GM12878 (cell line): ENCODE measurements at regions not wholly inside any gene's neighbourhood (a gene's known extent, or its start where the extent isn't known, plus 50 kb on each side); places are given as distances from the start of the nearest gene placed in this dataset.

Source experiments
- ATAC-seq: fragments of 200-7000 bp; cut with Tn5 transposase; 3 replicates; pipeline ENCODE4 v1.9.1; 2020; ENCODE audit warnings: mild to moderate bottlenecking, moderate library complexity
- BruUV-seq: library from RNA; stranded (reverse); fragments of 400-500 nt; replicated peaks from 2 replicates; lab custom pipeline; 2021; lab: Mats Ljungman, UMichigan
- CTCF ChIA-PET: fragments of 300-600 bp; sonication (Branson Sonifier 250); formaldehyde crosslinking; extraction: SDS; loops from one replicate; lab custom pipeline; 2021; ENCODE audit warnings: inconsistent platforms; lab: Yijun Ruan, JAX
- POLR2A ChIA-PET: fragments of 350-600 bp; formaldehyde crosslinking; extraction: SDS; loops from one replicate; lab custom pipeline; 2021; ENCODE audit warnings: inconsistent platforms; lab: Charles Lee
- RAD21 ChIA-PET: fragments of 300-600 bp; sonication (Branson Sonifier 250); formaldehyde crosslinking; loops from one replicate; lab custom pipeline; 2023; ENCODE audit warnings: antibody characterized with exemption; ENCODE audit not compliant: unreplicated experiment; lab: Charles Lee
- SMC1A ChIA-PET: fragments of 300-600 bp; sonication (Branson Sonifier 250); formaldehyde crosslinking; loops from one replicate; lab custom pipeline; 2023; ENCODE audit not compliant: unreplicated experiment, uncharacterized antibody; lab: Charles Lee
- DNase-seq: peaks from one replicate; pipeline ENCODE4 v3.0.0-alpha.2; 2011; ENCODE audit warnings: low read depth, low spot score
- FAIRE-seq: peaks from 3 replicates; lab custom pipeline; 2011; peaks lifted over from hg19 to GRCh38; lab: Jason Lieb, UNC
- H2AFZ ChIP-seq: 2 replicates; pipeline ENCODE4 v1.6.0; 2011; ENCODE audit warnings: low read depth, low read length, control low read depth; ENCODE audit not compliant: control insufficient read depth
- H3K27ac ChIP-seq: 2 replicates; pipeline ENCODE4 v1.5.1; 2011; ENCODE audit warnings: control low read depth; ENCODE audit not compliant: control insufficient read depth, insufficient read depth
- H3K27me3 ChIP-seq, 2 experiments: replicated peaks in 1 of 2; 2 replicates each; pipeline versions ENCODE4 v1.6.0 to v1.6.1; 2011; ENCODE audit warnings: low read length in 1 of 2; ENCODE audit not compliant: control insufficient read depth in 2 of 2, insufficient read depth in 2 of 2
- H3K36me3 ChIP-seq, 2 experiments: 2 replicates each; pipeline ENCODE4 v1.5.1; 2011; ENCODE audit warnings: low read length in 1 of 2; ENCODE audit not compliant: control insufficient read depth in 2 of 2, insufficient read depth in 2 of 2
- H3K4me1 ChIP-seq: 2 replicates; pipeline ENCODE4 v1.6.1; 2011; ENCODE audit warnings: mild to moderate bottlenecking, low read length, moderate library complexity, mixed read lengths; ENCODE audit not compliant: control insufficient read depth, insufficient read depth
- H3K4me2 ChIP-seq: 2 replicates; pipeline ENCODE4 v1.6.0; 2011; ENCODE audit warnings: control low read depth; ENCODE audit not compliant: control insufficient read depth, insufficient read depth
- H3K4me3 ChIP-seq: fragments of 200-600 bp; sonication (generic); 2 replicates; pipeline ENCODE4 v1.5.1; 2016
- H3K79me2 ChIP-seq: 2 replicates; pipeline ENCODE4 v1.6.0; 2011; ENCODE audit warnings: low read length; ENCODE audit not compliant: control insufficient read depth, insufficient read depth
- H3K9ac ChIP-seq: 2 replicates; pipeline ENCODE4 v1.8.0; 2011; ENCODE audit warnings: low read length, control low read depth, mixed read lengths; ENCODE audit not compliant: control insufficient read depth, insufficient read depth
- H3K9me3 ChIP-seq: replicated peaks from 3 replicates; pipeline ENCODE4 v1.5.1; 2011; ENCODE audit warnings: mild to moderate bottlenecking, low read length; ENCODE audit not compliant: control insufficient read depth, insufficient read depth
- H4K20me1 ChIP-seq: 2 replicates; pipeline ENCODE4 v1.6.0; 2011; ENCODE audit not compliant: control insufficient read depth, insufficient read depth
- BACH1 ChIP-seq: fragments of 450-650 bp; IDR thresholded peaks from 2 replicates; pipeline ENCODE4 v1.6.1; 2017; ENCODE audit warnings: mild to moderate bottlenecking, borderline replicate concordance
- CEBPZ ChIP-seq: fragments of 150-350 bp; IDR thresholded peaks from 2 replicates; pipeline ENCODE4 v1.6.1; 2016; ENCODE audit warnings: low read depth, low read length
- CHD1 ChIP-seq: IDR thresholded peaks from 2 replicates; pipeline ENCODE4 v1.6.1; 2012; ENCODE audit warnings: low read depth, low read length, improper control_type of control experiment
- EED ChIP-seq: sonication (generic); IDR thresholded peaks from 2 replicates; pipeline ENCODE4 v1.6.1; 2016; ENCODE audit warnings: antibody characterized with exemption, low read depth
- EP300 ChIP-seq, 2 experiments: fragments of 150-350 bp in 1 of 2; IDR thresholded peaks; 2 replicates each; pipeline ENCODE4 v1.6.1; 2011 to 2012; ENCODE audit warnings: low read depth in 2 of 2, low read length in 2 of 2, borderline replicate concordance in 1 of 2, improper control_type of control experiment in 1 of 2, inconsistent platforms in 1 of 2; ENCODE audit not compliant: control insufficient read depth in 1 of 2
- ETV6 ChIP-seq, 2 experiments: fragments of 450-650 bp in 1 of 2; IDR thresholded peaks in 1 of 2; conservative IDR thresholded peaks in 1 of 2; 2 replicates each; pipeline ENCODE4 v1.6.1; 2014; ENCODE audit warnings: antibody characterized with exemption in 1 of 2, borderline replicate concordance in 1 of 2, low read depth in 1 of 2, mild to moderate bottlenecking in 1 of 2, moderate library complexity in 1 of 2
- HDAC2 ChIP-seq: fragments of 200-600 bp; sonication (generic); IDR thresholded peaks from 2 replicates; pipeline ENCODE4 v1.6.1; 2017
- JUNB ChIP-seq: IDR thresholded peaks from 2 replicates; pipeline ENCODE4 v1.6.1; 2016; ENCODE audit warnings: antibody characterized with exemption, mild to moderate bottlenecking
- MXI1 ChIP-seq: fragments of 150-350 bp; IDR thresholded peaks from 2 replicates; pipeline ENCODE4 v1.6.1; 2011; ENCODE audit warnings: low read depth, mild to moderate bottlenecking, inconsistent platforms, low read length, improper control_type of control experiment
- MYC ChIP-seq: IDR thresholded peaks from 2 replicates; pipeline ENCODE4 v1.6.1; 2011; ENCODE audit warnings: mild to moderate bottlenecking, low read length, moderate library complexity, inconsistent platforms; ENCODE audit not compliant: insufficient read depth, insufficient replicate concordance, insufficient read length, severe bottlenecking
- NR2C1 ChIP-seq: fragments of 450-650 bp; IDR thresholded peaks from 2 replicates; pipeline ENCODE4 v1.6.1; 2017; ENCODE audit warnings: antibody characterized with exemption, mild to moderate bottlenecking, moderate library complexity
- TARDBP ChIP-seq: IDR thresholded peaks from 2 replicates; pipeline ENCODE4 v1.6.1; 2016; ENCODE audit warnings: borderline replicate concordance
- ZNF207 ChIP-seq: fragments of 450-650 bp; IDR thresholded peaks from 2 replicates; pipeline ENCODE4 v1.6.1; 2014; ENCODE audit warnings: antibody characterized with exemption, mild to moderate bottlenecking, borderline replicate concordance
- ZNF622 ChIP-seq: fragments of 450-650 bp; IDR thresholded peaks from 2 replicates; pipeline ENCODE4 v1.6.1; 2017; ENCODE audit warnings: mild to moderate bottlenecking, inconsistent platforms
- ZSCAN29 ChIP-seq: fragments of 450-650 bp; IDR thresholded peaks from 2 replicates; pipeline ENCODE4 v1.6.1; 2017; ENCODE audit warnings: mild to moderate bottlenecking, moderate library complexity
- WGBS: methylation state at CpG from one replicate; pipeline ENCODE4 v1.1.6; 2016; ENCODE audit warnings: low lambda C conversion rate; ENCODE audit not compliant: insufficient replicate concordance, insufficient coverage; ENCODE audit errors: missing lambda C conversion rate; 5-methylcytosine and 5-hydroxymethylcytosine counted together
- in situ Hi-C: fragments of 300-500 bp; cut with MboI; formaldehyde crosslinking; loops from 9 replicates; pipeline ENCODE4 v1.14.3; 2018; ENCODE audit warnings: mixed read lengths
- intact Hi-C: fragments of 100-400 bp; cut with micrococcal nuclease; formaldehyde crosslinking; loops from one replicate; pipeline ENCODE4 v1.14.2; 2022; ENCODE audit not compliant: unreplicated experiment
- TF ChIP-seq, protein P1 (sequence below): fragments of 450-650 bp; IDR thresholded peaks from 2 replicates; pipeline ENCODE4 v1.6.1; 2017; ENCODE audit warnings: mild to moderate bottlenecking, moderate library complexity

GRCh38 chr1:157249739-157250138 is 111.5 kb upstream of the ETV3 start:
- Histone ChIP-seq H3K4me3 (no peak overlapping the region), H3K27me3 (0 out of 4 replicates have a peak, but pooled peaks cover 0 to 4% of the 10 kb centered on the region in 2 experiments), H3K36me3 (no peaks in the 10 kb centered on the region), H3K4me2 (peak overlapping the region; percentile 26; the same call in 1 of the 2 replicates), H2AFZ (no peak overlapping the region), H3K79me2 (no peaks in the 10 kb centered on the region), H4K20me1 (no peaks in the 10 kb centered on the region), H3K9me3 (no peaks in the 10 kb centered on the region; the same call in 2 of the 3 replicates), H3K4me1 (peaks cover 7% of the 10 kb centered on the region), H3K9ac (no peak overlapping the region), H3K27ac (no peak overlapping the region)
- DNase-seq: no peak
- SMC1A ChIA-PET: interaction anchor here (1.3 to 1.9 kb wide), 4 partner anchors 9 to 18 kb away, joined by 3 to 11 read pairs (median 4); no protein-coding TSS in a partner anchor
- intact Hi-C loops (loop anchor here (5.0 kb wide), 1 partner anchor 58 kb away; no protein-coding TSS in a partner anchor), in situ Hi-C loops (no loop called here)
- CTCF ChIA-PET: interaction anchor here (1.5 to 2.3 kb wide), 2 partner anchors 11 to 20 kb away, joined by 4 to 7 read pairs; no protein-coding TSS in a partner anchor
- BruUV-seq: no TSS peak
- RAD21 ChIA-PET: interaction anchor here (0.7 to 1.2 kb wide), 2 partner anchors 12 to 159 kb away, joined by 3 read pairs; no protein-coding TSS in a partner anchor
- no peak for FAIRE-seq
- ATAC-seq: peak; percentile 61
- WGBS: 97% methylated on average over 1 of the region's 1 CpG
- POLR2A ChIA-PET: interaction anchor here (0.9 to 1.6 kb wide), 3 partner anchors 9 to 19 kb away, joined by 3 to 4 read pairs (median 3); no protein-coding TSS in a partner anchor
- TF ChIP-seq CHD1 (no peak), ZNF207 (no peak), MXI1 (no peak), ETV6 (conservative IDR thresholded peaks at IDR 0.05 in 1 of 2, IDR thresholded peaks at IDR 0.05 in 1 of 2; ENCODE audit: borderline replicate concordance in 1 of 2, low read depth in 1 of 2) (no peak), ZSCAN29 (no peak), ZNF622 (no peak), BACH1 (no peak), EED (no peak), MYC (no peak), NR2C1 (no peak), CEBPZ (no peak), JUNB (no peak), TARDBP (no peak), EP300 (IDR thresholded peaks at IDR 0.05; ENCODE audit: borderline replicate concordance in 1 of 2, control insufficient read depth in 1 of 2, low read depth in 2 of 2, low read length in 2 of 2) (no peak), HDAC2 (no peak)
- TF ChIP-seq, protein P1, sequence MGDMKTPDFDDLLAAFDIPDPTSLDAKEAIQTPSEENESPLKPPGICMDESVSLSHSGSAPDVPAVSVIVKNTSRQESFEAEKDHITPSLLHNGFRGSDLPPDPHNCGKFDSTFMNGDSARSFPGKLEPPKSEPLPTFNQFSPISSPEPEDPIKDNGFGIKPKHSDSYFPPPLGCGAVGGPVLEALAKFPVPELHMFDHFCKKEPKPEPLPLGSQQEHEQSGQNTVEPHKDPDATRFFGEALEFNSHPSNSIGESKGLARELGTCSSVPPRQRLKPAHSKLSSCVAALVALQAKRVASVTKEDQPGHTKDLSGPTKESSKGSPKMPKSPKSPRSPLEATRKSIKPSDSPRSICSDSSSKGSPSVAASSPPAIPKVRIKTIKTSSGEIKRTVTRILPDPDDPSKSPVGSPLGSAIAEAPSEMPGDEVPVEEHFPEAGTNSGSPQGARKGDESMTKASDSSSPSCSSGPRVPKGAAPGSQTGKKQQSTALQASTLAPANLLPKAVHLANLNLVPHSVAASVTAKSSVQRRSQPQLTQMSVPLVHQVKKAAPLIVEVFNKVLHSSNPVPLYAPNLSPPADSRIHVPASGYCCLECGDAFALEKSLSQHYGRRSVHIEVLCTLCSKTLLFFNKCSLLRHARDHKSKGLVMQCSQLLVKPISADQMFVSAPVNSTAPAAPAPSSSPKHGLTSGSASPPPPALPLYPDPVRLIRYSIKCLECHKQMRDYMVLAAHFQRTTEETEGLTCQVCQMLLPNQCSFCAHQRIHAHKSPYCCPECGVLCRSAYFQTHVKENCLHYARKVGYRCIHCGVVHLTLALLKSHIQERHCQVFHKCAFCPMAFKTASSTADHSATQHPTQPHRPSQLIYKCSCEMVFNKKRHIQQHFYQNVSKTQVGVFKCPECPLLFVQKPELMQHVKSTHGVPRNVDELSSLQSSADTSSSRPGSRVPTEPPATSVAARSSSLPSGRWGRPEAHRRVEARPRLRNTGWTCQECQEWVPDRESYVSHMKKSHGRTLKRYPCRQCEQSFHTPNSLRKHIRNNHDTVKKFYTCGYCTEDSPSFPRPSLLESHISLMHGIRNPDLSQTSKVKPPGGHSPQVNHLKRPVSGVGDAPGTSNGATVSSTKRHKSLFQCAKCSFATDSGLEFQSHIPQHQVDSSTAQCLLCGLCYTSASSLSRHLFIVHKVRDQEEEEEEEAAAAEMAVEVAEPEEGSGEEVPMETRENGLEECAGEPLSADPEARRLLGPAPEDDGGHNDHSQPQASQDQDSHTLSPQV: no peak
